Neural cell (in vitro differentiated cells): ENCODE measurements at regions not wholly inside any gene's neighbourhood (a gene's known extent, or its start where the extent isn't known, plus 50 kb on each side); places are given as distances from the start of the nearest gene placed in this dataset.
"Not testable (repeated sequence)": the region's sequence is repeated elsewhere in the genome, so short reads cannot be mapped to it uniquely, and the experiment has no call there.

Experiments used
- H2AFZ ChIP-seq: fragments of 200-600, 300-800 bp; sonication (generic), shearing (Covaris generic); 2 replicates; pipeline ENCODE4 v1.6.0; 2014; ENCODE audit warnings: low read depth, mild to moderate bottlenecking, antibody characterized with exemption, low read length, moderate library complexity
- H3F3A ChIP-seq: fragments of 200-600 bp; shearing (Covaris generic); 2 replicates; pipeline ENCODE4 v1.6.1; 2016; ENCODE audit warnings: mild to moderate bottlenecking, moderate library complexity, mixed read lengths, antibody characterized with exemption, low read length; ENCODE audit not compliant: insufficient read depth, poor library complexity, severe bottlenecking
- H3K27ac ChIP-seq: fragments of 200-600, 300-800 bp; sonication (generic), shearing (Covaris generic); 2 replicates; pipeline ENCODE4 v1.5.1; 2014; ENCODE audit warnings: mild to moderate bottlenecking, low read length, moderate library complexity
- H3K27me3 ChIP-seq: fragments of 300-800, 200-600 bp; sonication (generic), shearing (Covaris generic); 2 replicates; pipeline ENCODE4 v1.6.0; 2014; ENCODE audit warnings: mild to moderate bottlenecking, low read depth, low read length, moderate library complexity; ENCODE audit not compliant: insufficient read depth
- H3K36me3 ChIP-seq: fragments of 300-800, 200-600 bp; sonication (generic), shearing (Covaris generic); 2 replicates; pipeline ENCODE4 v1.5.1; 2014; ENCODE audit warnings: mild to moderate bottlenecking, antibody characterized with exemption, low read length, moderate library complexity; ENCODE audit not compliant: insufficient read depth
- H3K4me2 ChIP-seq: fragments of 300-800, 200-600 bp; sonication (generic), shearing (Covaris generic); 2 replicates; pipeline ENCODE4 v1.6.0; 2014; ENCODE audit warnings: mild to moderate bottlenecking, low read length
- H3K4me3 ChIP-seq: fragments of 300-800, 200-600 bp; sonication (generic), shearing (Covaris generic); 2 replicates; pipeline ENCODE4 v1.5.1; 2014; ENCODE audit warnings: mild to moderate bottlenecking, low read length, moderate library complexity
- H3K79me2 ChIP-seq: fragments of 200-600 bp; shearing (Covaris generic); replicated peaks from 2 replicates; pipeline ENCODE4 v1.6.0; 2014; ENCODE audit warnings: mild to moderate bottlenecking, low read length, moderate library complexity; ENCODE audit not compliant: insufficient read depth
- H3K9ac ChIP-seq: fragments of 300-800, 200-600 bp; sonication (generic), shearing (Covaris generic); 2 replicates; pipeline ENCODE4 v1.6.1; 2016; ENCODE audit warnings: mild to moderate bottlenecking, low read length, mixed read lengths
- H3K9me2 ChIP-seq: fragments of 200-600 bp; shearing (Covaris generic); 2 replicates; pipeline ENCODE4 v1.6.1; 2016; ENCODE audit warnings: mild to moderate bottlenecking, low read length, mixed read lengths; ENCODE audit not compliant: insufficient read depth
- H3K9me3 ChIP-seq: fragments of 200-600, 300-800 bp; sonication (generic), shearing (Covaris generic); 2 replicates; pipeline ENCODE4 v1.6.1; 2016; ENCODE audit warnings: mild to moderate bottlenecking, mixed run types, low read length, moderate library complexity, mixed read lengths
- H4K20me1 ChIP-seq: fragments of 200-600 bp; shearing (Covaris generic); 2 replicates; pipeline ENCODE4 v1.6.1; 2016; ENCODE audit warnings: mild to moderate bottlenecking, mixed run types; ENCODE audit not compliant: insufficient read depth
- EP300 ChIP-seq: fragments of 450-650 bp; conservative IDR thresholded peaks from 2 replicates; pipeline ENCODE4 v1.6.1; 2014; ENCODE audit warnings: antibody characterized with exemption, mild to moderate bottlenecking, moderate library complexity; ENCODE audit not compliant: poor library complexity, severe bottlenecking
- EZH2 ChIP-seq: fragments of 200-600, 300-800 bp; shearing (Covaris generic), sonication (generic); IDR thresholded peaks from 2 replicates; pipeline ENCODE4 v1.6.1; 2014; ENCODE audit warnings: antibody characterized with exemption, low read length, borderline replicate concordance, mild to moderate bottlenecking; ENCODE audit not compliant: insufficient read depth, poor library complexity, severe bottlenecking
- MXI1 ChIP-seq: fragments of 450-650 bp; conservative IDR thresholded peaks from 2 replicates; pipeline ENCODE4 v1.6.1; 2014; ENCODE audit warnings: antibody characterized with exemption, mild to moderate bottlenecking; ENCODE audit not compliant: poor library complexity, severe bottlenecking
- POLR2AphosphoS5 ChIP-seq: IDR thresholded peaks from 2 replicates; pipeline ENCODE4 v1.6.1; 2012
- RAD21 ChIP-seq: fragments of 450-650 bp; conservative IDR thresholded peaks from 2 replicates; pipeline ENCODE4 v1.6.1; 2014; ENCODE audit warnings: antibody characterized with exemption, mild to moderate bottlenecking, moderate library complexity
- SMC3 ChIP-seq: fragments of 450-650 bp; conservative IDR thresholded peaks from 2 replicates; pipeline ENCODE4 v1.6.1; 2014; ENCODE audit warnings: antibody characterized with exemption, mild to moderate bottlenecking, moderate library complexity; ENCODE audit not compliant: poor library complexity
- TAF1 ChIP-seq: IDR thresholded peaks from 2 replicates; pipeline ENCODE4 v1.6.1; 2012; ENCODE audit warnings: low read depth
- TF ChIP-seq, protein P1 (sequence below): fragments of 450-650 bp; IDR thresholded peaks from 2 replicates; pipeline ENCODE4 v1.5.1; 2014; ENCODE audit warnings: antibody characterized with exemption, mild to moderate bottlenecking, moderate library complexity; ENCODE audit not compliant: poor library complexity, severe bottlenecking
- TF ChIP-seq, protein P2 (sequence below): IDR thresholded peaks from 2 replicates; pipeline ENCODE4 v1.6.1; 2012; ENCODE audit warnings: borderline replicate concordance

DNA sequence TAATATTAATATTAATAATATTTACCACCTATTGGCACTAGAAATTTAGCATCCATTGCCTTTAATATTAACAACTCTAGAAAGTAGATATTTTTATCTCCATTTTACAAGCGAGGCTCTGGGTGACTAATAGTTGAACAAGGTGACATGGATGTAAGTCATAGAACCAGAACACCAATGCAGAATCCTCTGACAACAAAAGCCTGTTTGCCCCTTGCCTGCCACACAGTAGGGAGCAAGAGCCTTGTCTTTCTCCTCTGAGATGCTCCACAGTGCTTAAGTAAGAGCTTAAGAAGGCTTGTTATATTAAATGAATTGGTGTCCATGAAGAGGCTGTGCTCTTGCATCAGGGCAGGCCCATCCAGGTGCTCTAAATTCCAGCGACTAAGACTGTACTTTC, 51.2 kb upstream of the LBX1 start:
- H2AFZ ChIP-seq, result no peak overlapping the region
- no peak overlapping the region for H3K4me3 ChIP-seq
- H3K27me3 ChIP-seq, result peaks cover 40% of the 10 kb centered on the region
- no peaks in the 10 kb centered on the region for H3K36me3 ChIP-seq
- no peaks in the 10 kb centered on the region for H4K20me1 ChIP-seq
- H3K4me2 ChIP-seq, result no peak overlapping the region
- H3K9me3 ChIP-seq, result no peaks in the 10 kb centered on the region
- H3K9ac ChIP-seq, result no peak overlapping the region
- H3F3A ChIP-seq, result no peaks in the 10 kb centered on the region
- no peaks in the 10 kb centered on the region for H3K79me2 ChIP-seq
- TF ChIP-seq, protein P1, sequence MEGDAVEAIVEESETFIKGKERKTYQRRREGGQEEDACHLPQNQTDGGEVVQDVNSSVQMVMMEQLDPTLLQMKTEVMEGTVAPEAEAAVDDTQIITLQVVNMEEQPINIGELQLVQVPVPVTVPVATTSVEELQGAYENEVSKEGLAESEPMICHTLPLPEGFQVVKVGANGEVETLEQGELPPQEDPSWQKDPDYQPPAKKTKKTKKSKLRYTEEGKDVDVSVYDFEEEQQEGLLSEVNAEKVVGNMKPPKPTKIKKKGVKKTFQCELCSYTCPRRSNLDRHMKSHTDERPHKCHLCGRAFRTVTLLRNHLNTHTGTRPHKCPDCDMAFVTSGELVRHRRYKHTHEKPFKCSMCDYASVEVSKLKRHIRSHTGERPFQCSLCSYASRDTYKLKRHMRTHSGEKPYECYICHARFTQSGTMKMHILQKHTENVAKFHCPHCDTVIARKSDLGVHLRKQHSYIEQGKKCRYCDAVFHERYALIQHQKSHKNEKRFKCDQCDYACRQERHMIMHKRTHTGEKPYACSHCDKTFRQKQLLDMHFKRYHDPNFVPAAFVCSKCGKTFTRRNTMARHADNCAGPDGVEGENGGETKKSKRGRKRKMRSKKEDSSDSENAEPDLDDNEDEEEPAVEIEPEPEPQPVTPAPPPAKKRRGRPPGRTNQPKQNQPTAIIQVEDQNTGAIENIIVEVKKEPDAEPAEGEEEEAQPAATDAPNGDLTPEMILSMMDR, result no peak
- TF ChIP-seq, protein P2, sequence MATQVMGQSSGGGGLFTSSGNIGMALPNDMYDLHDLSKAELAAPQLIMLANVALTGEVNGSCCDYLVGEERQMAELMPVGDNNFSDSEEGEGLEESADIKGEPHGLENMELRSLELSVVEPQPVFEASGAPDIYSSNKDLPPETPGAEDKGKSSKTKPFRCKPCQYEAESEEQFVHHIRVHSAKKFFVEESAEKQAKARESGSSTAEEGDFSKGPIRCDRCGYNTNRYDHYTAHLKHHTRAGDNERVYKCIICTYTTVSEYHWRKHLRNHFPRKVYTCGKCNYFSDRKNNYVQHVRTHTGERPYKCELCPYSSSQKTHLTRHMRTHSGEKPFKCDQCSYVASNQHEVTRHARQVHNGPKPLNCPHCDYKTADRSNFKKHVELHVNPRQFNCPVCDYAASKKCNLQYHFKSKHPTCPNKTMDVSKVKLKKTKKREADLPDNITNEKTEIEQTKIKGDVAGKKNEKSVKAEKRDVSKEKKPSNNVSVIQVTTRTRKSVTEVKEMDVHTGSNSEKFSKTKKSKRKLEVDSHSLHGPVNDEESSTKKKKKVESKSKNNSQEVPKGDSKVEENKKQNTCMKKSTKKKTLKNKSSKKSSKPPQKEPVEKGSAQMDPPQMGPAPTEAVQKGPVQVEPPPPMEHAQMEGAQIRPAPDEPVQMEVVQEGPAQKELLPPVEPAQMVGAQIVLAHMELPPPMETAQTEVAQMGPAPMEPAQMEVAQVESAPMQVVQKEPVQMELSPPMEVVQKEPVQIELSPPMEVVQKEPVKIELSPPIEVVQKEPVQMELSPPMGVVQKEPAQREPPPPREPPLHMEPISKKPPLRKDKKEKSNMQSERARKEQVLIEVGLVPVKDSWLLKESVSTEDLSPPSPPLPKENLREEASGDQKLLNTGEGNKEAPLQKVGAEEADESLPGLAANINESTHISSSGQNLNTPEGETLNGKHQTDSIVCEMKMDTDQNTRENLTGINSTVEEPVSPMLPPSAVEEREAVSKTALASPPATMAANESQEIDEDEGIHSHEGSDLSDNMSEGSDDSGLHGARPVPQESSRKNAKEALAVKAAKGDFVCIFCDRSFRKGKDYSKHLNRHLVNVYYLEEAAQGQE, result no peak
- TF ChIP-seq POLR2AphosphoS5 (no peak), TAF1 (no peak), EP300 (no peak), SMC3 (no peak), EZH2 (no peak), MXI1 (no peak), RAD21 (no peak)
- no peak overlapping the region for H3K27ac ChIP-seq
- no peaks in the 10 kb centered on the region for H3K9me2 ChIP-seq

DNA sequence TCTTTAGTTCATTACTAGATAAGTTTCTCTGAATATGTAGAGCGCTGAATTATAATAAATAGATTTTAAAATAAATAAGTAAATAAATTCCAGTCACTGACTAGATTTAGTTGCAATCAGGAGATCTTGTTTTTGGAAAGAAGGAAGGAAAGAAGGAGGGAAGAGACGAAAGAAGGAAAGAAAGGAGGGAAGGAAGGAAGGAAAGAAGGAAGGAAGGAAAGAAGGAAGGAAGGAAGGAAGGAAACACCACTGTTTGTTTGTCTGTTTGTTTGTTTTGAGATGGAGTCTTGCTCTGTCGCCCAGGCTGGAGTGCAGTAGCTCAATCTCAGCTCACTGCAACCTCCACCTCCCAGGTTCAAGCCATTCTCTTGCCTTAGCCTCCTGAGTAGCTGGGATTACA, 51.7 kb upstream of the LBX1 start:
- H3K27ac ChIP-seq, H3K9me3 ChIP-seq, H3K36me3 ChIP-seq, H3K4me3 ChIP-seq, H3K9ac ChIP-seq, H3F3A ChIP-seq, H4K20me1 ChIP-seq, H3K4me2 ChIP-seq, H3K79me2 ChIP-seq, H2AFZ ChIP-seq, H3K9me2 ChIP-seq: not testable (repeated sequence)
- peaks cover 44% of the 10 kb centered on the region for H3K27me3 ChIP-seq

DNA sequence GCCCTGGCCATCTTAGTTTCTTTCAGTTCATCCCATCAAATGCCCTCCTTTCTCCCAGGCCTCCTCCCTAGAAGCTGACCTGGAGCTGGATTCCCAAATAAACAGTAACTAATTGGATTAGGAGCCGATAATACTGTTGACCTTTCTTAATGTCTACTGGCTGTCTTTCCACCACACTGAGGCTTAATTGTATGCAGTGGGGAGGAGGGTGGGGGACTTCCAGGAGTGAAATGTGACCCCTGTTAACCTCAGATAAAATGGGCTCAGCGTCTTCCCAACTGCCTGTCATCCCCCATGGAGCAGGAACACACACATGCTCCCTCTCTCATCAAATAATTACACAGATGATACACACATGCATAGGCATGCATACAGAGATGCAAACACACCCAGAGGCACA, 53.7 kb upstream of the LBX1 start:
- no peak overlapping the region for H3K27ac ChIP-seq
- no peak overlapping the region for H3K9ac ChIP-seq
- peaks cover 62% of the 10 kb centered on the region for H3K27me3 ChIP-seq
- no peaks in the 10 kb centered on the region for H3K79me2 ChIP-seq
- no peak overlapping the region for H3K4me2 ChIP-seq
- TF ChIP-seq EZH2, result no peak
- TF ChIP-seq RAD21, result no peak
- TF ChIP-seq TAF1, result no peak
- no peak for TF ChIP-seq EP300
- TF ChIP-seq, protein P1, result no peak
- TF ChIP-seq SMC3, result no peak
- TF ChIP-seq POLR2AphosphoS5, result no peak
- TF ChIP-seq, protein P2, result no peak
- no peaks in the 10 kb centered on the region for H3F3A ChIP-seq
- H3K4me3 ChIP-seq, result no peak overlapping the region
- no peaks in the 10 kb centered on the region for H3K9me2 ChIP-seq
- no peaks in the 10 kb centered on the region for H4K20me1 ChIP-seq
- no peaks in the 10 kb centered on the region for H3K36me3 ChIP-seq
- no peak overlapping the region for H2AFZ ChIP-seq
- no peaks in the 10 kb centered on the region for H3K9me3 ChIP-seq
